ENCODE measurements at regions not wholly inside any gene's neighbourhood (a gene's known extent, or its start where the extent isn't known, plus 50 kb on each side); places are given as distances from the start of the nearest gene placed in this dataset.

GRCh38 chr9:91496351-91496750 is 72.7 kb upstream of the NFIL3 start:
- TF ChIP-seq CTCF (IDR thresholded peaks at IDR 0.05) (no peak), POLR2A (IDR thresholded peaks at IDR 0.05) (no peak)
